Astrocyte of the spinal cord (primary cell): ENCODE measurements at regions not wholly inside any gene's neighbourhood (a gene's known extent, or its start where the extent isn't known, plus 50 kb on each side); places are given as distances from the start of the nearest gene placed in this dataset.

Experiments used
- DNase-seq: peaks from one replicate; pipeline ENCODE4 v3.0.0; 2011; ENCODE audit warnings: low read depth, low spot score
- H3K4me3 ChIP-seq: 2 replicates; pipeline ENCODE4 v1.5.1; 2011; ENCODE audit warnings: low read depth, mild to moderate bottlenecking, low read length, moderate library complexity
- CTCF ChIP-seq: IDR thresholded peaks from 2 replicates; pipeline ENCODE4 v1.5.1; 2012; ENCODE audit warnings: low read depth, mild to moderate bottlenecking, low read length, inconsistent platforms
- in situ Hi-C: cut with HindIII; loops from 2 replicates; pipeline ENCODE4 v1.10.0; 2017; ENCODE audit warnings: low sequenced_read_pairs

- TF ChIP-seq CTCF, result no peak
- no peak for DNase-seq
- in situ Hi-C loops, result no loop called here
- no peak overlapping the region for H3K4me3 ChIP-seq
Measured at GRCh38 chr10:61163403-61163802, 219.4 kb upstream of the RHOBTB1 start.

GRCh38 chr10:61160253-61160652 is 216.3 kb upstream of the RHOBTB1 start:
- no peak for TF ChIP-seq CTCF
- DNase-seq, result no peak
- in situ Hi-C loops, result no loop called here
- no peak overlapping the region for H3K4me3 ChIP-seq

GRCh38 chr10:61159253-61159652 is 215.3 kb upstream of the RHOBTB1 start:
- no peak for TF ChIP-seq CTCF
- no peak overlapping the region for H3K4me3 ChIP-seq
- in situ Hi-C loops, result no loop called here
- DNase-seq, result peak; percentile 16

- TF ChIP-seq CTCF, result no peak
- DNase-seq, result no peak
- H3K4me3 ChIP-seq, result no peak overlapping the region
- in situ Hi-C loops, result no loop called here
Measured at GRCh38 chr10:61157182-61157581, 213.2 kb upstream of the RHOBTB1 start.

- peak; percentile 24 for DNase-seq
- in situ Hi-C loops, result no loop called here
- TF ChIP-seq CTCF, result no peak
- H3K4me3 ChIP-seq, result no peak overlapping the region
Measured at GRCh38 chr10:61153771-61154170, 209.8 kb upstream of the RHOBTB1 start.

- in situ Hi-C loops, result no loop called here
- no peak for DNase-seq
- TF ChIP-seq CTCF, result no peak
- no peak overlapping the region for H3K4me3 ChIP-seq
Measured at GRCh38 chr10:61151059-61151458, 207.1 kb upstream of the RHOBTB1 start.

- DNase-seq, result no peak
- H3K4me3 ChIP-seq, result no peak overlapping the region
- no peak for TF ChIP-seq CTCF
- in situ Hi-C loops, result no loop called here
Measured at GRCh38 chr10:61148451-61148850, 204.5 kb upstream of the RHOBTB1 start.
